IMR-90 (cell line): ENCODE measurements at regions not wholly inside any gene's neighbourhood (a gene's known extent, or its start where the extent isn't known, plus 50 kb on each side); places are given as distances from the start of the nearest gene placed in this dataset.

Source experiments
- ATAC-seq: fragments of 200-7000 bp; cut with Tn5 transposase; 2 replicates; pipeline ENCODE4 v1.9.1; 2020; ENCODE audit warnings: low read depth, mild to moderate bottlenecking, moderate library complexity
- BruUV-seq: library from RNA; stranded (reverse); fragments of 400-500 nt; replicated peaks from 2 replicates; lab custom pipeline; 2021; lab: Mats Ljungman, UMichigan
- CTCF ChIA-PET: fragments of 300-600 bp; formaldehyde crosslinking; extraction: SDS; loops from one replicate; lab custom pipeline; 2021; ENCODE audit warnings: antibody characterized with exemption; lab: Yijun Ruan, JAX
- POLR2A ChIA-PET: fragments of 300-600 bp; sonication (Branson Sonifier 250); formaldehyde crosslinking; loops from one replicate; lab custom pipeline; 2022; ENCODE audit warnings: antibody characterized with exemption; ENCODE audit not compliant: unreplicated experiment; lab: Charles Lee
- DNase-seq: peaks from one replicate; pipeline ENCODE4 v3.0.0; 2013
- H2AFZ ChIP-seq: replicated peaks from 2 replicates; pipeline ENCODE3; 2013; ENCODE audit warnings: low read length, mild to moderate bottlenecking; ENCODE audit not compliant: poor library complexity
- H2AK5ac ChIP-seq: 2 replicates; pipeline ENCODE4 v1.6.1; 2013; ENCODE audit warnings: low read depth, low read length, inconsistent platforms
- H2AK9ac ChIP-seq: replicated peaks from 2 replicates; pipeline ENCODE3; 2013; ENCODE audit warnings: mild to moderate bottlenecking, low read depth, low read length, moderate library complexity; ENCODE audit not compliant: poor library complexity
- H2BK120ac ChIP-seq: 2 replicates; pipeline ENCODE4 v1.6.1; 2013; ENCODE audit warnings: low read depth, low read length, inconsistent platforms
- H2BK15ac ChIP-seq: 3 replicates; pipeline ENCODE4 v1.6.1; 2013; ENCODE audit warnings: low read depth, low read length, inconsistent platforms
- H2BK20ac ChIP-seq: 2 replicates; pipeline ENCODE4 v1.6.1; 2013; ENCODE audit warnings: low read depth, mild to moderate bottlenecking, inconsistent platforms, low read length, moderate library complexity
- H2BK5ac ChIP-seq: 2 replicates; pipeline ENCODE4 v1.6.1; 2013; ENCODE audit warnings: mild to moderate bottlenecking, low read depth, low read length, inconsistent platforms; ENCODE audit not compliant: poor library complexity, severe bottlenecking
- H3K14ac ChIP-seq: replicated peaks from 2 replicates; pipeline ENCODE4 v1.6.1; 2013; ENCODE audit warnings: low read depth, low read length, inconsistent platforms
- H3K18ac ChIP-seq: 2 replicates; pipeline ENCODE4 v1.6.1; 2013; ENCODE audit warnings: low read depth, low read length, control low read depth
- H3K23ac ChIP-seq: 2 replicates; pipeline ENCODE4 v1.6.1; 2013; ENCODE audit warnings: low read depth, low read length, inconsistent platforms
- H3K27ac ChIP-seq: 2 replicates; pipeline ENCODE4 v1.5.1; 2013; ENCODE audit warnings: mild to moderate bottlenecking, control low read depth, low read length; ENCODE audit not compliant: insufficient read depth
- H3K27me3 ChIP-seq: 2 replicates; pipeline ENCODE4 v1.6.1; 2013; ENCODE audit warnings: low read length; ENCODE audit not compliant: control insufficient read depth, insufficient read depth
- H3K36me3 ChIP-seq: 2 replicates; pipeline ENCODE4 v1.6.1; 2013; ENCODE audit warnings: low read length, mixed read lengths; ENCODE audit not compliant: control insufficient read depth, insufficient read depth
- H3K4ac ChIP-seq: 2 replicates; pipeline ENCODE4 v1.6.1; 2013; ENCODE audit warnings: low read depth, low read length, inconsistent platforms
- H3K4me1 ChIP-seq: 2 replicates; pipeline ENCODE4 v1.6.1; 2013; ENCODE audit warnings: low read length, mixed read lengths; ENCODE audit not compliant: control insufficient read depth, insufficient read depth
- H3K4me2 ChIP-seq: 2 replicates; pipeline ENCODE4 v1.6.1; 2013; ENCODE audit warnings: low read depth, mild to moderate bottlenecking, control low read depth, low read length, moderate library complexity
- H3K4me3 ChIP-seq: 2 replicates; pipeline ENCODE4 v1.5.1; 2013; ENCODE audit warnings: low read depth, mild to moderate bottlenecking, control low read depth, low read length, moderate library complexity; ENCODE audit not compliant: insufficient read depth
- H3K56ac ChIP-seq: 2 replicates; pipeline ENCODE4 v1.6.1; 2013; ENCODE audit warnings: low read length, inconsistent platforms; ENCODE audit not compliant: insufficient read depth; ENCODE audit errors: extremely low read depth
- H3K79me1 ChIP-seq, 2 experiments: 2 replicates each; pipeline ENCODE4 v1.6.1; 2013; ENCODE audit warnings: low read length in 2 of 2, inconsistent platforms in 1 of 2, low read depth in 1 of 2
- H3K9ac ChIP-seq: 2 replicates; pipeline ENCODE4 v1.6.1; 2013; ENCODE audit warnings: low read depth, low read length, control low read depth
- H3K9me1 ChIP-seq: 2 replicates; pipeline ENCODE4 v1.6.1; 2013; ENCODE audit warnings: low read length, inconsistent platforms; ENCODE audit not compliant: insufficient read depth
- H3K9me3 ChIP-seq: 2 replicates; pipeline ENCODE4 v1.6.1; 2013; ENCODE audit warnings: low read length; ENCODE audit not compliant: control insufficient read depth, insufficient read depth
- H4K20me1 ChIP-seq: 2 replicates; pipeline ENCODE4 v1.6.1; 2013; ENCODE audit warnings: low read length, inconsistent platforms; ENCODE audit not compliant: insufficient read depth
- H4K5ac ChIP-seq: 2 replicates; pipeline ENCODE4 v1.6.1; 2013; ENCODE audit warnings: mild to moderate bottlenecking, low read depth, low read length, control low read depth
- H4K8ac ChIP-seq, 2 experiments: 2 replicates each; pipeline ENCODE4 v1.6.1; 2013; ENCODE audit warnings: low read depth in 2 of 2, low read length in 2 of 2, control low read depth in 1 of 2, inconsistent platforms in 1 of 2
- H4K91ac ChIP-seq: 2 replicates; pipeline ENCODE4 v1.6.1; 2013; ENCODE audit warnings: low read depth, low read length, inconsistent platforms; ENCODE audit not compliant: insufficient read depth
- CEBPB ChIP-seq: IDR thresholded peaks from 2 replicates; pipeline ENCODE4 v1.6.1; 2012; ENCODE audit warnings: low read depth, low read length, improper control_type of control experiment
- MAZ ChIP-seq: IDR thresholded peaks from 2 replicates; pipeline ENCODE4 v1.6.1; 2012; ENCODE audit warnings: low read depth, mild to moderate bottlenecking, low read length, improper control_type of control experiment, moderate library complexity, borderline replicate concordance
- MXI1 ChIP-seq: IDR thresholded peaks from 2 replicates; pipeline ENCODE4 v1.6.1; 2012; ENCODE audit warnings: low read depth, mild to moderate bottlenecking, low read length, moderate library complexity, borderline replicate concordance
- WGBS, 2 experiments: methylation state at CpG; one replicate each; pipeline versions ENCODE4 v1.1.5 to v1.1.7; 2013; ENCODE audit warnings: missing lambda C conversion rate in 2 of 2; ENCODE audit not compliant: insufficient read length in 1 of 2; ENCODE audit errors: extremely low coverage in 2 of 2; 5-methylcytosine and 5-hydroxymethylcytosine counted together
- dilution Hi-C: fragments of 300-500 bp; cut with HindIII; formaldehyde crosslinking; loops from one replicate; pipeline ENCODE4 v1.14.3; 2018; ENCODE audit warnings: low sequenced_read_pairs; ENCODE audit not compliant: unreplicated experiment
- in situ Hi-C: fragments of 300-500 bp; cut with MboI; formaldehyde crosslinking; loops from 3 replicates; pipeline ENCODE4 v1.14.3; 2019; ENCODE audit warnings: low sequenced_read_pairs, inconsistent platforms, mixed read lengths
- intact Hi-C: fragments of 100-400 bp; cut with micrococcal nuclease; formaldehyde crosslinking; loops from 2 replicates; pipeline ENCODE4 v1.10.0; 2022
- TF ChIP-seq, protein P1 (sequence below): fragments of 150-350 bp; IDR thresholded peaks from 2 replicates; pipeline ENCODE4 v1.6.1; 2017; ENCODE audit warnings: mild to moderate bottlenecking, antibody characterized with exemption, low read length, low read depth

DNA sequence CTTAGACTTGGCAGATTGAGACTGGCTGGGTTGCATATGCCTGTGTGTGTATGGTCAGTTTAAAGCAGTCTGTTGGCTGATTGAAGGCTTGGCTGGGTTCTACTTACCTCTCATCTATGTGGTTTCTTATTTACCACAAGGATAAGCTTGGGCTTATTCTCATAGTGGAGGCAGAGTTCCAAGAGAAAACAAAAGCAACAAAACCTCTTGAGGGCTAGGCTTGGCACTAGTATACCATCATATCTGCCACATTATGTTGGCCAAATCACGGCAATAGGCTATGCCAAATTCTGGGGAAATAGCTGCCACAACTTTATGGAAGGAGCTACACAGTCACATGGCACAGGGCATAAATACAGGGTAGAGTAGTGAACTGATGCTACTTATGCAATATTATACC is 714.1 kb downstream of the CBLN4 start:
- Histone ChIP-seq H3K14ac (no peak overlapping the region), H2BK15ac (no peak overlapping the region), H2AK9ac (no peak overlapping the region), H3K4me3 (no peak overlapping the region), H3K79me1 (no peaks in the 10 kb centered on the region), H3K23ac (no peak overlapping the region), H3K36me3 (no peaks in the 10 kb centered on the region), H3K9ac (no peak overlapping the region), H2AFZ (no peak overlapping the region), H4K5ac (no peak overlapping the region), H4K91ac (no peak overlapping the region), H2BK20ac (no peak overlapping the region), H3K27me3 (no peaks in the 10 kb centered on the region), H3K4ac (no peak overlapping the region), H4K20me1 (no peaks in the 10 kb centered on the region), H3K27ac (no peak overlapping the region), H3K9me3 (peaks cover 2% of the 10 kb centered on the region; the same call in 1 of the 2 replicates), H2BK5ac (no peak overlapping the region), H4K8ac (no peak overlapping the region), H2BK120ac (no peak overlapping the region), H3K9me1 (no peaks in the 10 kb centered on the region), H2AK5ac (no peak overlapping the region), H3K4me2 (no peak overlapping the region), H3K4me1 (no peaks in the 10 kb centered on the region), H3K18ac (no peak overlapping the region), H3K56ac (no peak overlapping the region)
- no peak for DNase-seq
- intact Hi-C loops (no loop called here), dilution Hi-C loops (no loop called here), in situ Hi-C loops (no loop called here)
- ChIA-PET CTCF (no interaction called here), POLR2A (no interaction called here)
- TF ChIP-seq MAZ (no peak), CEBPB (no peak), MXI1 (no peak)
- TF ChIP-seq, protein P1, sequence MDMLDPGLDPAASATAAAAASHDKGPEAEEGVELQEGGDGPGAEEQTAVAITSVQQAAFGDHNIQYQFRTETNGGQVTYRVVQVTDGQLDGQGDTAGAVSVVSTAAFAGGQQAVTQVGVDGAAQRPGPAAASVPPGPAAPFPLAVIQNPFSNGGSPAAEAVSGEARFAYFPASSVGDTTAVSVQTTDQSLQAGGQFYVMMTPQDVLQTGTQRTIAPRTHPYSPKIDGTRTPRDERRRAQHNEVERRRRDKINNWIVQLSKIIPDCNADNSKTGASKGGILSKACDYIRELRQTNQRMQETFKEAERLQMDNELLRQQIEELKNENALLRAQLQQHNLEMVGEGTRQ = no peak
- WGBS, 2 experiments = no CpG with 5 or more reads among the region's 1 CpG
- ATAC-seq = no peak
- BruUV-seq = no TSS peak
